Transverse colon (tissue), 4 donors: ENCODE measurements at regions not wholly inside any gene's neighbourhood (a gene's known extent, or its start where the extent isn't known, plus 50 kb on each side); places are given as distances from the start of the nearest gene placed in this dataset.

Source experiments
- EP300 ChIP-seq: sonication (generic); formaldehyde crosslinking; IDR thresholded peaks from one replicate; pipeline ENCODE4 v1.6.1; 2017; ENCODE audit warnings: antibody characterized with exemption, low read depth
- POLR2AphosphoS5 ChIP-seq, 3 donors: sonication (generic); formaldehyde crosslinking; IDR thresholded peaks; one replicate each; pipeline ENCODE4 v1.6.1; 2016; ENCODE audit warnings: antibody characterized with exemption in 3 of 3
- TF ChIP-seq, protein P1 (sequence below), 5 experiments: fragments of 200-600 bp in 3 of 5; fragments of 450-650 bp in 2 of 5; sonication (generic) in 3 of 5; IDR thresholded peaks; 1 replicate in 2 of 5; 2 replicates in 3 of 5; pipeline ENCODE4 v1.5.1; 2016 to 2017; ENCODE audit warnings: antibody characterized with exemption in 5 of 5, inconsistent platforms in 3 of 5, mild to moderate bottlenecking in 2 of 5, moderate library complexity in 1 of 5

DNA sequence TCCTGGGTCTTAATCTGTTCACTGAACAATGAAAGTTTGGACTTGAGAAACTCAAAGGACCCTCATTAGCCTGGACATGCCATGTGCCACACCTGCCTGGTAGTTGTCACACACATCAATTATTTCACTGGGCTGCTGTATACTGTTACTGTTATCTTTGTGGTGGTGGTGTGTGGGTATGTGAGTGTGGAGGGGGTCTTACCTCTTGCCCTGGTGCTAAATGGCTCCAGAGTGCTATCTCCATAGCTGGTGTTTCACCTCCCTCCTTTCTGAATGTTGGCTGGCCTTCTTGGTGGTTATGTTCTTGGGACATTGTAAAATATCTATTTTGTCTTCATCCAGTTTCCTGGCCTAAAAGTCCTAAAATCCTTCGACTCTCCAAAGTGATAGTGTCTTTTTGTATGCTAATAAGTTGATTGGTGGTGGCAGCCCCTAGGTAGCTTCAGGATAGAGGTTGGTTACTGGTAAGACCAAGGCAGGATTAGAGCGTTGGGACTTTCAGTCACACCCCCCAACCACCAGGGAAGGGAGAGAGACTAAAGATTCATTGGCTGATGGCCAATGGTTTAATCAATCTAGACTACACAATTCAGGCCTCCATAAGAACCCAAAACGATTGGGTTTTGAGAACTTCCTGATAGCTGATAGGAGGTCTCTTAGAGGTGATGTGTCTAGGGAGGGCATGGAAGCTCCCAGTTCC, 328.1 kb downstream of the MYCN start:
- TF ChIP-seq, protein P1, sequence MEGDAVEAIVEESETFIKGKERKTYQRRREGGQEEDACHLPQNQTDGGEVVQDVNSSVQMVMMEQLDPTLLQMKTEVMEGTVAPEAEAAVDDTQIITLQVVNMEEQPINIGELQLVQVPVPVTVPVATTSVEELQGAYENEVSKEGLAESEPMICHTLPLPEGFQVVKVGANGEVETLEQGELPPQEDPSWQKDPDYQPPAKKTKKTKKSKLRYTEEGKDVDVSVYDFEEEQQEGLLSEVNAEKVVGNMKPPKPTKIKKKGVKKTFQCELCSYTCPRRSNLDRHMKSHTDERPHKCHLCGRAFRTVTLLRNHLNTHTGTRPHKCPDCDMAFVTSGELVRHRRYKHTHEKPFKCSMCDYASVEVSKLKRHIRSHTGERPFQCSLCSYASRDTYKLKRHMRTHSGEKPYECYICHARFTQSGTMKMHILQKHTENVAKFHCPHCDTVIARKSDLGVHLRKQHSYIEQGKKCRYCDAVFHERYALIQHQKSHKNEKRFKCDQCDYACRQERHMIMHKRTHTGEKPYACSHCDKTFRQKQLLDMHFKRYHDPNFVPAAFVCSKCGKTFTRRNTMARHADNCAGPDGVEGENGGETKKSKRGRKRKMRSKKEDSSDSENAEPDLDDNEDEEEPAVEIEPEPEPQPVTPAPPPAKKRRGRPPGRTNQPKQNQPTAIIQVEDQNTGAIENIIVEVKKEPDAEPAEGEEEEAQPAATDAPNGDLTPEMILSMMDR (IDR thresholded peaks at IDR 0.05) = no peak
- TF ChIP-seq POLR2AphosphoS5 (IDR thresholded peaks at IDR 0.05) = no peak
- no peak for TF ChIP-seq EP300
